ENCODE measurements at regions not wholly inside any gene's neighbourhood (a gene's known extent, or its start where the extent isn't known, plus 50 kb on each side); places are given as distances from the start of the nearest gene placed in this dataset.

DNA sequence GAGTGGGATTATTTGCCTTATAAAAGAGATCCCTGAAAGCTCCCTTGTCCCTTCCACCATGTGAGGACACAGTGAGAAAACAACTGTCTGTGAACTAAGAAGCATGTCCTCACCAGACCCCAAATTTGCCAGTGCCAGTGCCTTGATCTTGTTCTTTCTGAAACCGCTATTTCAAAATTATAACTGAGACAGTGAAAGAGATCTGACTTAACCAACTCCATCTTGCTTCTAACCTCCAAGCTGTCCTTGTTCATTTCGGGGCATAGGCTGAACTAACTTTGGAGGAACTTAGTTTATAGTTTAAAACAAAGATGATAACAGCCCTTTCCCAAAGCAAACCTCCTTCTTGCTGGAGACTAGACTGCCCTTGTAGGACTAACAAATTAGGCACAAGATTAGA, 563.9 kb downstream of the ADCYAP1 start:
- Histone ChIP-seq H2AFZ (ENCODE audit: low read length) (no peak overlapping the region), H3K4me1 (ENCODE audit: insufficient read depth, low read length) (no peaks in the 10 kb centered on the region), H3K4me2 (ENCODE audit: insufficient read depth, low read length) (no peak overlapping the region), H3K9me3 (ENCODE audit: low read depth, low read length) (no peaks in the 10 kb centered on the region), H3K4me3 (ENCODE audit: insufficient read depth, low read length) (no peak overlapping the region), H3K79me2 (ENCODE audit: insufficient read depth, low read length) (no peaks in the 10 kb centered on the region), H4K20me1 (ENCODE audit: insufficient read depth, low read length) (no peaks in the 10 kb centered on the region), H3K27ac (ENCODE audit: low read depth, low read length) (no peak overlapping the region), H3K27me3 (ENCODE audit: insufficient read depth, low read length) (no peaks in the 10 kb centered on the region), H3K36me3 (ENCODE audit: insufficient read depth, low read length) (no peaks in the 10 kb centered on the region)
- no peak for DNase-seq (ENCODE audit: insufficient read length, low spot score, missing footprints)
- TF ChIP-seq, protein P1, sequence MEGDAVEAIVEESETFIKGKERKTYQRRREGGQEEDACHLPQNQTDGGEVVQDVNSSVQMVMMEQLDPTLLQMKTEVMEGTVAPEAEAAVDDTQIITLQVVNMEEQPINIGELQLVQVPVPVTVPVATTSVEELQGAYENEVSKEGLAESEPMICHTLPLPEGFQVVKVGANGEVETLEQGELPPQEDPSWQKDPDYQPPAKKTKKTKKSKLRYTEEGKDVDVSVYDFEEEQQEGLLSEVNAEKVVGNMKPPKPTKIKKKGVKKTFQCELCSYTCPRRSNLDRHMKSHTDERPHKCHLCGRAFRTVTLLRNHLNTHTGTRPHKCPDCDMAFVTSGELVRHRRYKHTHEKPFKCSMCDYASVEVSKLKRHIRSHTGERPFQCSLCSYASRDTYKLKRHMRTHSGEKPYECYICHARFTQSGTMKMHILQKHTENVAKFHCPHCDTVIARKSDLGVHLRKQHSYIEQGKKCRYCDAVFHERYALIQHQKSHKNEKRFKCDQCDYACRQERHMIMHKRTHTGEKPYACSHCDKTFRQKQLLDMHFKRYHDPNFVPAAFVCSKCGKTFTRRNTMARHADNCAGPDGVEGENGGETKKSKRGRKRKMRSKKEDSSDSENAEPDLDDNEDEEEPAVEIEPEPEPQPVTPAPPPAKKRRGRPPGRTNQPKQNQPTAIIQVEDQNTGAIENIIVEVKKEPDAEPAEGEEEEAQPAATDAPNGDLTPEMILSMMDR (IDR thresholded peaks at IDR 0.05; ENCODE audit: extremely low read depth, low read depth, low read length) = no peak

DNA sequence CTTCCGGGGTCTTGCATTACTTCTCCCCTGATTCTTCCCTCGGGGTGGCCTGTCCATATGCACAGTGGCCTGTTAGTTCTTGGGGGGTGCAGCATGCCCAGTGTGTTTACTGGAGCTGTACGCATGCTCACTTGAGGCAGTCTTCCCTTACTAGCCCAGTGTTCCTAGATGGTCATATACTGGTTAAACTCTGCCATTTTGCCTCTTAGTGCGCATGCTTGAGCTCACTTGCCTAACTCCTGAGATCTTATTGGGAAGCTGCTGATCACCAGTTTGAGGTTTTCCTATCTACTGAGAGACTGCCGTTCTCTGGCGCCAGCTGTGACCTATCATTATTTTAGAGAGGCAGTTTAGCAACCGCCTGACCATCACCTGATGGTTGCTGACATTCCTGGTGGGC, 571.2 kb downstream of the ADCYAP1 start:
- TF ChIP-seq, protein P1 (IDR thresholded peaks at IDR 0.05; ENCODE audit: extremely low read depth, low read depth, low read length) = no peak

DNA sequence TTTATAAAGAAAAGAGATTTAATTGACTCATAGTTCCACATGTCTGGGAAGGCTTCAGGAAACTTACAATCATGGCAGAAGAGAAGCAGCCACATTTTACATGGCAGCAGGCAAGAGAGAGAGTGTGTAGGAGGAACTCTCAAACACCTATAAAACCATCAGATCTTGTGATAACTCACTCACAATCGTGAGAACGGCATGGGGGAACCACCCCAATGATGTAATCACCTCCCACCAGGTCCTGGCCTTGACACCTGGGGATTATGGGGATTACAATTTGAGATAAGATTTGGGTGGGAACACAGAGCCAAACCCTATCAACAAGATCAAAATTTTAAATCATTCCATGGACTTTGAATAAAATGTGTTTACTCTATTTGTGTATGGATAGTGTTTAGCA, 575.6 kb downstream of the ADCYAP1 start:
- Histone ChIP-seq H4K20me1 (ENCODE audit: insufficient read depth, low read length) (no peaks in the 10 kb centered on the region), H2AFZ (ENCODE audit: low read length) (no peak overlapping the region), H3K4me3 (ENCODE audit: insufficient read depth, low read length) (no peak overlapping the region), H3K9me3 (ENCODE audit: low read depth, low read length) (no peaks in the 10 kb centered on the region), H3K36me3 (ENCODE audit: insufficient read depth, low read length) (no peaks in the 10 kb centered on the region), H3K79me2 (ENCODE audit: insufficient read depth, low read length) (no peaks in the 10 kb centered on the region), H3K27me3 (ENCODE audit: insufficient read depth, low read length) (no peaks in the 10 kb centered on the region), H3K27ac (ENCODE audit: low read depth, low read length) (no peak overlapping the region), H3K4me2 (ENCODE audit: insufficient read depth, low read length) (no peak overlapping the region), H3K4me1 (ENCODE audit: insufficient read depth, low read length) (no peaks in the 10 kb centered on the region)
- DNase-seq (ENCODE audit: insufficient read length, low spot score, missing footprints) = no peak
- TF ChIP-seq, protein P1 (IDR thresholded peaks at IDR 0.05; ENCODE audit: extremely low read depth, low read depth, low read length) = no peak

More for the DNA sequence above, 571.2 kb downstream of the ADCYAP1 start:
- Histone ChIP-seq H3K27ac (ENCODE audit: low read depth, low read length) (no peak overlapping the region), H4K20me1 (ENCODE audit: insufficient read depth, low read length) (no peaks in the 10 kb centered on the region), H3K27me3 (ENCODE audit: insufficient read depth, low read length) (no peaks in the 10 kb centered on the region), H3K4me3 (ENCODE audit: insufficient read depth, low read length) (no peak overlapping the region), H3K4me1 (ENCODE audit: insufficient read depth, low read length) (no peaks in the 10 kb centered on the region), H3K4me2 (ENCODE audit: insufficient read depth, low read length) (no peak overlapping the region), H3K9me3 (ENCODE audit: low read depth, low read length) (no peaks in the 10 kb centered on the region), H3K79me2 (ENCODE audit: insufficient read depth, low read length) (no peaks in the 10 kb centered on the region), H2AFZ (ENCODE audit: low read length) (no peak overlapping the region), H3K36me3 (ENCODE audit: insufficient read depth, low read length) (no peaks in the 10 kb centered on the region)
- no peak for DNase-seq (ENCODE audit: insufficient read length, low spot score, missing footprints)

DNA sequence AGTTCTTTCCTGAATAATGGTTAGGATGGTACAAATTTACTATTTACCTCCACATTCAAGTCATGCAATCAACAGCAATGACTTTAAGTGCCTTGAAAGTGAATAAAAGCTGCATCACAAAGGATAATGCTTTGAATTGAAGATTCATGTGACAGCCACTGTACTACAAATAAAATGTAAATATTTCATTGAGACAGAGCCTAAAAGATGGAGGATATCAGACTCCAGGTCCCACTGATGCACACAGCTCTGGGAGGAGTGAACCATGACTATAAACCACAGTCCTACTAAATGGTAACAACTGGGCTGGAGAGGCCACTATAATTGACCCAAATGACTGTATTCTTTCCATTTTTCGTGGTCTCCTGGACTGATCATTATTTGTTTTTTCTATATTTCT, 576.9 kb downstream of the ADCYAP1 start:
- Histone ChIP-seq H3K4me1 (ENCODE audit: insufficient read depth, low read length) (no peaks in the 10 kb centered on the region), H3K27ac (ENCODE audit: low read depth, low read length) (no peak overlapping the region), H3K36me3 (ENCODE audit: insufficient read depth, low read length) (no peaks in the 10 kb centered on the region), H3K9me3 (ENCODE audit: low read depth, low read length) (no peaks in the 10 kb centered on the region), H3K4me2 (ENCODE audit: insufficient read depth, low read length) (no peak overlapping the region), H3K27me3 (ENCODE audit: insufficient read depth, low read length) (no peaks in the 10 kb centered on the region), H2AFZ (ENCODE audit: low read length) (no peak overlapping the region), H3K4me3 (ENCODE audit: insufficient read depth, low read length) (no peak overlapping the region), H3K79me2 (ENCODE audit: insufficient read depth, low read length) (no peaks in the 10 kb centered on the region), H4K20me1 (ENCODE audit: insufficient read depth, low read length) (no peaks in the 10 kb centered on the region)
- DNase-seq (ENCODE audit: insufficient read length, low spot score, missing footprints) = no peak
- TF ChIP-seq, protein P1 (IDR thresholded peaks at IDR 0.05; ENCODE audit: extremely low read depth, low read depth, low read length) = no peak

Data from osteoblast (primary cell).